ENCODE measurements at regions not wholly inside any gene's neighbourhood (a gene's known extent, or its start where the extent isn't known, plus 50 kb on each side); places are given as distances from the start of the nearest gene placed in this dataset.

DNA sequence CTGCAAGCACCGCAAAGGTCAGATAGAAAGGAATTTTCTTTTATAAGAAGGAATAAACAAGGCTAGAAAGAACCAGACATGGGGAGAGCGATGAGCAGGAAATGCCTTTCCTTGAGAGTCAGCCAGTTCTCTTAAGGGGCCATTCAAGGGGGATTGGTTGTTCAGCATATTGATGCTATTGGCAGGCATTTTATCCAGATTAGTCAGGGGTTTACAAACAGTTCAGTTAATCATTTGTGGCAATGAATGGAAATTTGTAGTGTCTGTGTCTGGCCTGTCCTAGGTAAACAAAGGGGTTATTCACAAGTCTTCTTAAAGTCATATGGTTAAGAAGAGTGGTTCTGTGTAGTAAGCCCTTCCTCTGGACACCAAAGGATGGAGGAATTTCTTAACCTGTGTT is 184.7 kb upstream of the FRMPD4 start:
- peak in 1 of 3 experiments; percentile 36 for DNase-seq

- peak in 1 of 3 experiments; percentile 52 for DNase-seq
Observed at GRCh38 chrX:11954176-11954575, 184.1 kb upstream of the FRMPD4 start.

DNA sequence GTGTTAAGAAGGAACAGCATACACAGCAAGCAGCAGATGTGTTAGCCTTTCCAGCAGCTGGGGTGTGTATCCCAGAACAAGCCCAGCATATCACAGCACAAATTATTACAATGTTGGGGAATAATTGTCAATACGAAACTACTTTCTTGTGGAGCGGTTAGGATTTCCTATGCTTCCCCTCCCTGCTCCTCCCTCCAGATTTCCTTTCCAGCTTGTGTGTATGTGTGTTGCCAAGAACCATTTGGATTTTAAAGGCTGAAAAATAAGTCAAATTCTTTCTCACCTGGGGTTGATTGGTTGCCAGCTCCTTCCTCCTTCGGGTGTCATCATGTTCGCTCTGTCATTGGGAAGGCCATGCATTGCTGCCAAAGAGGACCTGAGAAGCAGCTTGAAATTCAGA is 178.2 kb upstream of the FRMPD4 start:
- DNase-seq: no peak

DNA sequence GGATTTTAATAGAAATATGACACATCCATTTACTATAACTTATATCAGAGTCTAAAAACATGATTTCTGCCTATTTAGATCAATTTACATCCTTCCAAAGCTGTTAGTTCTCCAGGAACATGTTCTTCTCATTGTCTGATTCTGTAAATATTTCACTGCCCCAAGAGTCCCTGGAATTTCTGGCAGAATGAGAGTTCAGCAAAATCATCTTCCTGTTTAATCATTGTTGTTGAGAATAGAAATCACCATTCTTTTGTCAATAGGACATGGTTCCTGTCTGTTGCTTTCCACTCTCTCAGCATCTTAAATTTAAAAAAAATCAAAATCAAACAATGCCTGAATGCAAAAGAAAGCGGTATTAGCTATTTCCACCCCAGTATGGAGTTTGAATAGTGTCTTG is 172.8 kb upstream of the FRMPD4 start:
- no peak for DNase-seq

- DNase-seq: peak in 1 of 3 experiments; percentile 32
Observed at GRCh38 chrX:11967986-11968869, 170.0 kb upstream of the FRMPD4 start.

- no peak for DNase-seq
Observed at GRCh38 chrX:11968991-11969390, 169.3 kb upstream of the FRMPD4 start.

DNA sequence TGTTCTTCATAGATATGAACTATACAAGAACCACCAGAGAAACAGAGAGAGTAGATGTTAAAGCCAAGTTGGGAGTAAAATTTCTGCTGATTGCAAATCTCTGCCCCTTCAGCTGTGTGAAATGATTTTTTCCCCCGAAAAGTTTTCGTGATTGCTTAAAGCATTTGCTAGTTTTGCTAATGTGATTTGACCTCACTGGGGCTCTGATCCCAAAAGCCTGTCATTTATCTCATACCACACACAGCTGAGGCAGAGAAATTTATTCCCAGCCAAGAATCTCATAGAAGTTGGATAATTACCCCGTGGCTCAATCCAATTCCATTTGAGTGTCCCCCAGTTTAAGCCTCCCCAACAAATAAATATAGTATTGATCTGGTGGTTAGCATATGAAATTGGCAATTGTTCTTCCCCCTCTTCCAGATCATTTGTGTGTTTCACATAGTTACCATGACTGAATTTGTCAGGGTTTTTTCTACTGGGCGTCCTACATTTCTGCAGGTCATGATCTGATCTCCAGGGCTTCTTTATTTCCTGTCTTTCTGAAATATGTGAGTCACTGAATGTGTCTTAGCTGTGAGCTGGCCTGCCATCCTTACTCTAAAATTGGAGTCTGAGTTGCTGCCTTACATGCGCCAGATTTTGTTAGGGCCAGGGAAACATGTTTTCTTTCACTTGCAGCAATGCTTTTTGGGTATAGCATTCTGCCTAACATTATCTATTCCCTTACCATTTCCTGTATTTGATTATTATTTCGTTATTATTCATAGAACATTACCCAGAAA is 167.5 kb upstream of the FRMPD4 start:
- no peak for DNase-seq

DNA sequence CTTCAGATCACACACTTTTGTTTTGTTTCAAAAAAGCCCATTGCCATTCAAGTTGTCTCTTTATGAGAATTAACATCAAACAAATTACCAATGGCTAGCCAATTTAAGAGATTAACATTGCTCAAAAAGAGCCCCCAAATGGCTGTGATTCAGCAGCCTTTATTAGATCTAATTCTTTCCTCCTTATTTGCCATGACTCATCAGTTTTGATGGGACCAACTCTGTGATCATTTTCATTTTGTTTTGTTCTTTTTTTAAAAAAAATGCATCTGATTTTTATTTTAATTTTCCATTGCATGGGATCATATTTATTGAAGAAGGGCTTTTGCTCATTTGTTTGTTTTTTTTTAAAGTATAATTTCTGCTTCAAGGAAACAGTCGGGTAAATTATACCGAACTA is 161.6 kb upstream of the FRMPD4 start:
- DNase-seq: no peak

GRCh38 chrX:11992271-11992670 is 146.0 kb upstream of the FRMPD4 start:
- DNase-seq: no peak

- no peak for DNase-seq
Observed at GRCh38 chrX:11995146-11995545, 143.1 kb upstream of the FRMPD4 start.

GRCh38 chrX:11996810-11997209 is 141.5 kb upstream of the FRMPD4 start:
- DNase-seq: no peak

DNA sequence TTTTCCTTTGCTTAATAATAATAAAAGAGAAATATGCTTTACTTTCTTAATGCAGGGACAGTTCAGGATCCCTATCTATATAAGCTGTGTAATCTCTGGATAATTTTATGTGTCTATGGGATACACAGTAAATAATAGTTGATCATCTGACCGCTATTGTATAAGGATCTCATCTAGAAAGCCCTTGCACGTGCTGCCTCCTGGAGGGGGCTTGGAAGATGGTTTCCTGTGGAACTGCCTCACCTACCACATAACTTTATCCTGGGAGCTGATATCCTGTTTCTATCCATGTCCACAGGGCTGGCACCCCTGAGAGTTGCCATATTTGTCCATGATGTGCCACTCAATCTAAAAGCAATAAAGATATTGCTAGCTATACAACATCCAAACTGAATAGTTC is 139.3 kb upstream of the FRMPD4 start:
- no peak for DNase-seq

GRCh38 chrX:12002876-12003275 is 135.4 kb upstream of the FRMPD4 start:
- no peak for DNase-seq

- DNase-seq: no peak
Observed at GRCh38 chrX:12007881-12008280, 130.4 kb upstream of the FRMPD4 start.

GRCh38 chrX:12010436-12010835 is 127.8 kb upstream of the FRMPD4 start:
- DNase-seq: no peak

- no peak for DNase-seq
Observed at GRCh38 chrX:12011075-12011474, 127.2 kb upstream of the FRMPD4 start.

DNA sequence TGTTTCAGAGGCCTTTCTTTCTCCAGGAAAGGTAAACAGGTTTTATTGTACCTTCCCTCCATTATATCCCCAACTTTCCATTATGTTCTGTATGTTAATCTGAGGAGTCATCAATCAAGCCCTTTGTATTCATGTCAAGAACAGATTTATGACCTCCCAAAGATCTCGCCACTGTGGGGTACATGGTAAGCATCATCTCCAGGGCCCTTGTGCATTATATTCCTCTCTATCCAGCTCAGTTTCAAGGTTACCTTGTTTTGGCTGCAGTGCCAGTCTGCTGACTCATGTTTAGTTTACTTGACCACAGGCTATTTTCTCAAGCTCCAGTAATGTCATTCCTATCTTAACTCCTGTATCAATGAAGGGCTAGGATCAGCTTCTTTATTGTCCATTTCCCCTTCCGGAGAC is 125.1 kb upstream of the FRMPD4 start:
- peak in 2 of 3 experiments; percentile 65 to 94 for DNase-seq

GRCh38 chrX:12021698-12022097 is 116.6 kb upstream of the FRMPD4 start:
- DNase-seq: no peak

GRCh38 chrX:12026481-12026880 is 111.8 kb upstream of the FRMPD4 start:
- DNase-seq: no peak

GRCh38 chrX:12032082-12032481 is 106.2 kb upstream of the FRMPD4 start:
- DNase-seq: no peak

DNA sequence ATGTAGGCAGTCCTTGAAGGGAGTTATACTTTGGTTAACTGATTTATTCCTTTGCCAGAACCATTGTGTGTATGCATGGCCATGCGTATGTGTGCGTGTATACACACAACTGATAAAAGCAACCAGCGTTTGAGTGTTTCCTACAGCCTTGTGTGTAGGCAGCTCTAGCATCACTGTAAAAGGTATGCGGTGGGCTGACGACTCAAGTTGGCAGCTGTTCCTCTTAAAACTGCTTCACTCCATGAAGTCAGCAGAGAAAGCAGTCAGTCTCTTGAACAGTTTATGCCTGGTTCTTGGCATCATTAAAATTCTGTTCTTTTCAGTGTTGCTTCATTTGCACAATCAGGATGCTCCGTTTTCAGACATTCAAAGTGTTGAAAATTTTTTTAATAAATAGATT is 103.5 kb upstream of the FRMPD4 start:
- DNase-seq: no peak

DNA sequence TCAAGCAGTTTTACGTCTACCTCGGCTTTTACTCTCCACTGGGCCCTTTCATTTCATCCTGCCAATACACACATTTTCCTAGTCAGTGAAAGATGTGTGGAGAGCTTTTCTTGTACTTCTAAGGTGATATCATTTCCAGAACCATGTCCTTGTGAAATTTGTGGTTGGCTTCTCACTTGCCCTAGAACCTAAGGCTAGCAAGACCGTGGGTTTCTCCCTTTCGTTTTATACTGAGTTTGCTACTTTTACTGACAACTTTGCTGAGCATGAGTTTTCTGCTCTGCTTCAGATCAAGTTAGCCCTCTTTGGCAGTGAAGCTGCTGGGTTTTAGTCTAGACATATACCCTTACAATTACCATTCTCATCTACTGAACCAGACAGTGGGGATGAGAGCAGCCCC is 95.7 kb upstream of the FRMPD4 start:
- no peak for DNase-seq

DNA sequence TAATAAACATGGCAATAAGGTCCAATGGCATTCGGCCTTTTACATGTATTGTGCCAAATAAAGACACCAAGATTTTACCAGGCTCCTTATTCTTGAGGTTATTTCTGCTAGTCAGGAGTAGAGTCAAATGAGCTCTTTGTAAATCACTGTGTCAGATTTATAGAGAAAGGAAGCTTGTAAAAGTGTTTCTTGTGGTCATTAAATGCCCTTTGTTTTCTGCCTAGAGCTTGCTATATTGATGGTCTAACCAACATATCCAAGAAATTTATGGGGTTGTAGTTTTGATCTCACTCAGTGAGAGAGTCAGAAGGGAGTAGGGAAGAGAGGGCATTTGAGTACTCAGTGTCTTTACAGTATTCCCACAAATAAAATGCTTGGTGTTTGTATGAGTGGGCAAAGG is 86.2 kb upstream of the FRMPD4 start:
- no peak for DNase-seq

- DNase-seq: no peak
Observed at GRCh38 chrX:12058087-12058486, 80.2 kb upstream of the FRMPD4 start.
